Effector memory CD8-positive, alpha-beta T cell (primary cell): ENCODE measurements at regions not wholly inside any gene's neighbourhood (a gene's known extent, or its start where the extent isn't known, plus 50 kb on each side); places are given as distances from the start of the nearest gene placed in this dataset.

Source experiments
- ATAC-seq: fragments of 150-1000 bp; cut with Tn5 transposase; replicated peaks from 2 replicates; pipeline ENCODE4 v1.10.0; 2021; ENCODE audit warnings: mild to moderate bottlenecking, moderate library complexity
- DNase-seq, 3 experiments: peaks; one replicate each; pipeline ENCODE4 v3.0.0; 2021
- H3K27ac Mint-ChIP-seq, 2 donors: one replicate each; pipeline ENCODE4 v1.8.0; 2022; ENCODE audit warnings: mild to moderate bottlenecking in 2 of 2, mixed read lengths in 2 of 2, moderate library complexity in 2 of 2
- H3K27me3 Mint-ChIP-seq, 2 donors: one replicate each; pipeline ENCODE4 v1.8.0; 2022; ENCODE audit warnings: mixed read lengths in 2 of 2
- H3K36me3 Mint-ChIP-seq: one replicate; pipeline ENCODE4 v1.8.0; 2022; ENCODE audit warnings: mild to moderate bottlenecking, moderate library complexity, mixed read lengths; ENCODE audit not compliant: insufficient read depth
- H3K4me1 Mint-ChIP-seq, 2 donors: one replicate each; pipeline ENCODE4 v1.8.0; 2022; ENCODE audit warnings: low read depth in 2 of 2, mixed read lengths in 2 of 2
- H3K4me3 Mint-ChIP-seq, 2 donors: one replicate each; pipeline ENCODE4 v1.8.0; 2022; ENCODE audit warnings: mild to moderate bottlenecking in 2 of 2, mixed read lengths in 2 of 2, moderate library complexity in 2 of 2
- H3K9me3 Mint-ChIP-seq, 2 donors: one replicate each; pipeline ENCODE4 v1.8.0; 2022; ENCODE audit warnings: mixed read lengths in 2 of 2

- Mint-ChIP-seq H3K4me1 (no peaks in the 10 kb centered on the region), H3K4me3 (no peak overlapping the region), H3K27me3 (no peaks in the 10 kb centered on the region), H3K9me3 (peaks cover 0 to 1% of the 10 kb centered on the region in 2 donors), H3K36me3 (no peaks in the 10 kb centered on the region), H3K27ac (no peak overlapping the region)
- no peak for ATAC-seq
- no peak for DNase-seq
Measured at GRCh38 chr5:123921193-123921592, 409.2 kb downstream of the CSNK1G3 start.

GRCh38 chr5:123916345-123917121 lies 404.6 kb downstream of the CSNK1G3 start:
- Mint-ChIP-seq H3K4me3 (no peak overlapping the region), H3K9me3 (peaks cover 3 to 12% of the 10 kb centered on the region in 2 donors), H3K4me1 (no peaks in the 10 kb centered on the region), H3K27me3 (no peaks in the 10 kb centered on the region), H3K27ac (no peak overlapping the region), H3K36me3 (no peaks in the 10 kb centered on the region)
- no peak for DNase-seq
- ATAC-seq: no peak

GRCh38 chr5:123914333-123914732 lies 402.4 kb downstream of the CSNK1G3 start:
- no peak for ATAC-seq
- Mint-ChIP-seq H3K36me3 (no peaks in the 10 kb centered on the region), H3K27ac (no peak overlapping the region), H3K9me3 (peaks cover 3 to 12% of the 10 kb centered on the region in 2 donors), H3K27me3 (no peaks in the 10 kb centered on the region), H3K4me3 (no peak overlapping the region), H3K4me1 (no peaks in the 10 kb centered on the region)
- DNase-seq: no peak

- no peaks in the 10 kb centered on the region for H3K36me3 Mint-ChIP-seq
- no peak overlapping the region for H3K27ac Mint-ChIP-seq
- H3K4me3 Mint-ChIP-seq: no peak overlapping the region
- no peaks in the 10 kb centered on the region for H3K27me3 Mint-ChIP-seq
- no peaks in the 10 kb centered on the region for H3K4me1 Mint-ChIP-seq
- no peak for ATAC-seq
- H3K9me3 Mint-ChIP-seq: peaks cover 0 to 4% of the 10 kb centered on the region in 2 donors
- no peak for DNase-seq
Measured at GRCh38 chr5:123907349-123907748, 395.4 kb downstream of the CSNK1G3 start.

- DNase-seq (no peak), ATAC-seq (no peak)
- Mint-ChIP-seq H3K27me3 (no peaks in the 10 kb centered on the region), H3K36me3 (no peaks in the 10 kb centered on the region), H3K4me3 (no peak overlapping the region), H3K4me1 (no peaks in the 10 kb centered on the region), H3K27ac (no peak overlapping the region), H3K9me3 (peaks cover 0 to 4% of the 10 kb centered on the region in 2 donors)
Measured at GRCh38 chr5:123906698-123907295, 394.8 kb downstream of the CSNK1G3 start.

GRCh38 chr5:123885081-123885480 lies 373.1 kb downstream of the CSNK1G3 start:
- no peaks in the 10 kb centered on the region for H3K27me3 Mint-ChIP-seq
- H3K36me3 Mint-ChIP-seq: no peaks in the 10 kb centered on the region
- no peak overlapping the region for H3K27ac Mint-ChIP-seq
- no peak for ATAC-seq
- H3K4me1 Mint-ChIP-seq: no peaks in the 10 kb centered on the region
- H3K9me3 Mint-ChIP-seq: peaks cover 0 to 6% of the 10 kb centered on the region in 2 donors
- no peak for DNase-seq
- no peak overlapping the region for H3K4me3 Mint-ChIP-seq

- no peak for ATAC-seq
- Mint-ChIP-seq H3K9me3 (peaks cover 0 to 7% of the 10 kb centered on the region in 2 donors), H3K4me3 (no peak overlapping the region), H3K27me3 (no peaks in the 10 kb centered on the region), H3K4me1 (no peaks in the 10 kb centered on the region), H3K27ac (no peak overlapping the region), H3K36me3 (no peaks in the 10 kb centered on the region)
- no peak for DNase-seq
Measured at GRCh38 chr5:123882965-123883345, 371.0 kb downstream of the CSNK1G3 start.

- Mint-ChIP-seq H3K4me3 (no peak overlapping the region), H3K4me1 (no peaks in the 10 kb centered on the region), H3K27me3 (no peaks in the 10 kb centered on the region), H3K36me3 (no peaks in the 10 kb centered on the region), H3K9me3 (peaks cover 0 to 5% of the 10 kb centered on the region in 2 donors), H3K27ac (no peak overlapping the region)
- DNase-seq: no peak
- ATAC-seq: no peak
Measured at GRCh38 chr5:123882319-123882964, 370.5 kb downstream of the CSNK1G3 start.

GRCh38 chr5:123881759-123882244 lies 369.8 kb downstream of the CSNK1G3 start:
- Mint-ChIP-seq H3K4me3 (no peak overlapping the region), H3K36me3 (no peaks in the 10 kb centered on the region), H3K27ac (no peak overlapping the region), H3K4me1 (no peaks in the 10 kb centered on the region), H3K27me3 (no peaks in the 10 kb centered on the region), H3K9me3 (peaks cover 0 to 5% of the 10 kb centered on the region in 2 donors)
- no peak for ATAC-seq
- DNase-seq: no peak

GRCh38 chr5:123880875-123881274 lies 368.9 kb downstream of the CSNK1G3 start:
- Mint-ChIP-seq H3K4me3 (no peak overlapping the region), H3K27me3 (no peaks in the 10 kb centered on the region), H3K4me1 (no peaks in the 10 kb centered on the region), H3K27ac (no peak overlapping the region), H3K36me3 (no peaks in the 10 kb centered on the region), H3K9me3 (peaks cover 0 to 8% of the 10 kb centered on the region in 2 donors)
- DNase-seq: no peak
- no peak for ATAC-seq

- no peak overlapping the region for H3K27ac Mint-ChIP-seq
- DNase-seq: no peak
- H3K27me3 Mint-ChIP-seq: no peaks in the 10 kb centered on the region
Measured at GRCh38 chr5:123879071-123879470, 367.1 kb downstream of the CSNK1G3 start.

GRCh38 chr5:123876276-123876790 lies 364.4 kb downstream of the CSNK1G3 start:
- no peaks in the 10 kb centered on the region for H3K36me3 Mint-ChIP-seq
- no peak for DNase-seq
- no peak for ATAC-seq
- H3K27me3 Mint-ChIP-seq: no peaks in the 10 kb centered on the region
- no peak overlapping the region for H3K27ac Mint-ChIP-seq
- H3K9me3 Mint-ChIP-seq: peaks cover 1 to 9% of the 10 kb centered on the region in 2 donors
- no peak overlapping the region for H3K4me3 Mint-ChIP-seq
- no peaks in the 10 kb centered on the region for H3K4me1 Mint-ChIP-seq

More at GRCh38 chr5:123879071-123879470, 367.1 kb downstream of the CSNK1G3 start:
- no peak for ATAC-seq
- Mint-ChIP-seq H3K9me3 (peaks cover 0 to 8% of the 10 kb centered on the region in 2 donors), H3K4me1 (no peaks in the 10 kb centered on the region), H3K36me3 (no peaks in the 10 kb centered on the region), H3K4me3 (no peak overlapping the region)

- H3K9me3 Mint-ChIP-seq: peaks cover 8 to 13% of the 10 kb centered on the region in 2 donors
- ATAC-seq (no peak), DNase-seq (no peak)
- H3K4me1 Mint-ChIP-seq: no peaks in the 10 kb centered on the region
- no peaks in the 10 kb centered on the region for H3K27me3 Mint-ChIP-seq
- H3K27ac Mint-ChIP-seq: no peak overlapping the region
- no peaks in the 10 kb centered on the region for H3K36me3 Mint-ChIP-seq
- H3K4me3 Mint-ChIP-seq: no peak overlapping the region
Measured at GRCh38 chr5:123875561-123876275, 363.7 kb downstream of the CSNK1G3 start.
